ENCODE measurements at regions not wholly inside any gene's neighbourhood (a gene's known extent, or its start where the extent isn't known, plus 50 kb on each side); places are given as distances from the start of the nearest gene placed in this dataset.
A peak's percentile ranks its signal among the peaks of the same experiment; 100 is the strongest.
"Not testable (repeated sequence)": the region's sequence is repeated elsewhere in the genome, so short reads cannot be mapped to it uniquely, and the experiment has no call there.

GRCh38 chr7:56885132-56885531, 247.1 kb downstream of the ZNF479 start:
- not testable (repeated sequence) for H3K4me1 ChIP-seq, H3K27ac ChIP-seq, H3K36me3 ChIP-seq, H3K9me3 ChIP-seq, DNase-seq, H3K4me3 ChIP-seq, H3K27me3 ChIP-seq

GRCh38 chr7:56882318-56882717, 249.9 kb downstream of the ZNF479 start:
- not testable (repeated sequence) for H3K27ac ChIP-seq, H3K4me3 ChIP-seq, H3K4me1 ChIP-seq, H3K27me3 ChIP-seq, H3K9me3 ChIP-seq, H3K36me3 ChIP-seq
- peak in 1 of 3 donors; percentile 32 for DNase-seq

Small RNA genes lying in the stretch of these regions (small RNA-seq; reads per million reads assigned to genes)
- gene MIR4283-1: 0 reads per million in 2 donors

Measured in Peyer's patch (tissue), 4 donors.